A673 (cell line): ENCODE measurements at regions not wholly inside any gene's neighbourhood (a gene's known extent, or its start where the extent isn't known, plus 50 kb on each side); places are given as distances from the start of the nearest gene placed in this dataset.

ENCODE experiments used
- BruUV-seq: library from RNA; stranded (reverse); fragments of 400-500 nt; replicated peaks from 2 replicates; lab custom pipeline; 2021; lab: Mats Ljungman, UMichigan
- CTCF ChIA-PET: fragments of 300-600 bp; sonication (Branson Sonifier 250); formaldehyde crosslinking; loops from one replicate; lab custom pipeline; 2022; ENCODE audit warnings: antibody characterized with exemption; lab: Charles Lee
- POLR2A ChIA-PET: fragments of 300-600 bp; sonication (Branson Sonifier 250); formaldehyde crosslinking; loops from one replicate; lab custom pipeline; 2022; ENCODE audit warnings: antibody characterized with exemption; ENCODE audit not compliant: low non-redundant PET; lab: Charles Lee
- DNase-seq: peaks from one replicate; pipeline ENCODE4 v3.0.0-alpha.2; 2015; ENCODE audit warnings: low spot score
- H3K27ac ChIP-seq: fragments of 200-600 bp; sonication (generic); 2 replicates; pipeline ENCODE4 v1.5.1; 2016; ENCODE audit warnings: mixed run types, low read depth, mild to moderate bottlenecking, mixed read lengths, antibody characterized with exemption, low read length; ENCODE audit not compliant: poor library complexity, severe bottlenecking
- H3K27me3 ChIP-seq: fragments of 200-600 bp; sonication (generic); replicated peaks from 2 replicates; pipeline ENCODE4 v1.6.1; 2017; ENCODE audit warnings: mixed run types, low read depth, mild to moderate bottlenecking, mixed read lengths, antibody characterized with exemption, low read length; ENCODE audit not compliant: insufficient read depth, poor library complexity
- H3K36me3 ChIP-seq: fragments of 200-600 bp; sonication (generic); 2 replicates; pipeline ENCODE4 v1.6.1; 2016; ENCODE audit warnings: mixed run types, mild to moderate bottlenecking, mixed read lengths, antibody characterized with exemption, low read length; ENCODE audit not compliant: insufficient read depth, poor library complexity, severe bottlenecking
- H3K4me1 ChIP-seq: fragments of 200-600 bp; sonication (generic); 2 replicates; pipeline ENCODE4 v1.6.1; 2017; ENCODE audit warnings: mixed run types, mild to moderate bottlenecking, mixed read lengths, antibody characterized with exemption, low read length; ENCODE audit not compliant: insufficient read depth, poor library complexity, severe bottlenecking
- H3K4me3 ChIP-seq: fragments of 200-600 bp; sonication (generic); 2 replicates; pipeline ENCODE4 v1.5.1; 2016; ENCODE audit warnings: low read depth, mixed run types, mild to moderate bottlenecking, mixed read lengths, low read length; ENCODE audit not compliant: poor library complexity, severe bottlenecking
- H3K9me3 ChIP-seq: fragments of 200-600 bp; sonication (generic); 2 replicates; pipeline ENCODE4 v1.6.1; 2016; ENCODE audit warnings: mixed run types, low read depth, mild to moderate bottlenecking, mixed read lengths, antibody characterized with exemption, low read length; ENCODE audit not compliant: poor library complexity, severe bottlenecking
- CTCF ChIP-seq: fragments of 300-800, 200-600 bp; sonication (generic); conservative IDR thresholded peaks from 2 replicates; pipeline ENCODE4 v1.5.1; 2017; ENCODE audit warnings: low read depth, mild to moderate bottlenecking, antibody characterized with exemption, low read length, moderate library complexity, mixed read lengths
- EZH2 ChIP-seq: fragments of 200-600 bp; sonication (generic); IDR thresholded peaks from 2 replicates; pipeline ENCODE4 v1.6.1; 2017; ENCODE audit warnings: borderline replicate concordance, low read depth, mild to moderate bottlenecking, mixed read lengths, antibody characterized with exemption, low read length; ENCODE audit not compliant: poor library complexity, severe bottlenecking
- intact Hi-C: fragments of 100-400 bp; cut with micrococcal nuclease; formaldehyde crosslinking; loops from one replicate; pipeline ENCODE4 v1.10.0; 2022; ENCODE audit not compliant: unreplicated experiment

- TF ChIP-seq EZH2 = no peak
- TF ChIP-seq CTCF = no peak
- Histone ChIP-seq H3K9me3 (no peaks in the 10 kb centered on the region), H3K27ac (no peak overlapping the region), H3K4me3 (no peak overlapping the region), H3K4me1 (no peaks in the 10 kb centered on the region), H3K27me3 (no peaks in the 10 kb centered on the region), H3K36me3 (no peaks in the 10 kb centered on the region)
- intact Hi-C loops = no loop called here
- no TSS peak for BruUV-seq
- no peak for DNase-seq
- ChIA-PET CTCF (no interaction called here), POLR2A (no interaction called here)
Measured at GRCh38 chr1:56071351-56071750, 508.0 kb downstream of the PLPP3 start.

GRCh38 chr1:56070601-56071000, 508.8 kb downstream of the PLPP3 start:
- H3K36me3 ChIP-seq = no peaks in the 10 kb centered on the region

GRCh38 chr1:56069824-56070223, 509.5 kb downstream of the PLPP3 start:
- ChIA-PET CTCF (no interaction called here), POLR2A (no interaction called here)
- no peaks in the 10 kb centered on the region for H3K36me3 ChIP-seq
- DNase-seq = no peak
- H3K27me3 ChIP-seq = no peaks in the 10 kb centered on the region
- H3K4me3 ChIP-seq = no peak overlapping the region
- TF ChIP-seq CTCF (no peak), EZH2 (no peak)
- no peak overlapping the region for H3K27ac ChIP-seq
- intact Hi-C loops = no loop called here
- no TSS peak for BruUV-seq
- no peaks in the 10 kb centered on the region for H3K9me3 ChIP-seq
- H3K4me1 ChIP-seq = no peaks in the 10 kb centered on the region

More at GRCh38 chr1:56070601-56071000, 508.8 kb downstream of the PLPP3 start:
- no TSS peak for BruUV-seq
- Histone ChIP-seq H3K27ac (no peak overlapping the region), H3K4me3 (no peak overlapping the region), H3K27me3 (no peaks in the 10 kb centered on the region), H3K9me3 (no peaks in the 10 kb centered on the region), H3K4me1 (no peaks in the 10 kb centered on the region)
- CTCF ChIA-PET = no interaction called here
- intact Hi-C loops = no loop called here
- no peak for TF ChIP-seq EZH2
- TF ChIP-seq CTCF = no peak
- POLR2A ChIA-PET = no interaction called here
- no peak for DNase-seq
